OCI-LY7 (cell line): ENCODE measurements at regions not wholly inside any gene's neighbourhood (a gene's known extent, or its start where the extent isn't known, plus 50 kb on each side); places are given as distances from the start of the nearest gene placed in this dataset.
"Not testable (repeated sequence)": the region's sequence is repeated elsewhere in the genome, so short reads cannot be mapped to it uniquely, and the experiment has no call there.

Source experiments
- BruUV-seq: library from RNA; stranded (reverse); fragments of 400-500 nt; replicated peaks from 2 replicates; lab custom pipeline; 2021; lab: Mats Ljungman, UMichigan
- CTCF ChIA-PET: fragments of 300-600 bp; sonication (Branson Sonifier 250); formaldehyde crosslinking; loops from one replicate; lab custom pipeline; 2022; ENCODE audit warnings: antibody characterized with exemption; ENCODE audit not compliant: unreplicated experiment; lab: Charles Lee
- POLR2A ChIA-PET: fragments of 300-600 bp; sonication (Branson Sonifier 250); formaldehyde crosslinking; loops from one replicate; lab custom pipeline; 2022; ENCODE audit warnings: antibody characterized with exemption; lab: Charles Lee
- DNase-seq: peaks from one replicate; pipeline ENCODE4 v3.0.0-alpha.2; 2015; ENCODE audit warnings: low spot score
- H2AFZ ChIP-seq: fragments of 200-600 bp; sonication (generic), shearing (Covaris generic); 2 replicates; pipeline ENCODE4 v1.6.1; 2014; ENCODE audit warnings: mild to moderate bottlenecking, antibody characterized with exemption, low read length, moderate library complexity
- H3K27ac ChIP-seq: fragments of 200-600 bp; sonication (generic); 2 replicates; pipeline ENCODE4 v1.5.1; 2014; ENCODE audit warnings: mixed run types, low read depth, mild to moderate bottlenecking, moderate library complexity, low read length, inconsistent platforms; ENCODE audit not compliant: poor library complexity, severe bottlenecking
- H3K36me3 ChIP-seq: fragments of 200-600 bp; sonication (generic); 2 replicates; pipeline ENCODE4 v1.6.1; 2014; ENCODE audit warnings: mild to moderate bottlenecking, antibody characterized with exemption, low read length, moderate library complexity, mixed read lengths; ENCODE audit not compliant: insufficient read depth
- H3K4me1 ChIP-seq: fragments of 200-600 bp; sonication (generic); 2 replicates; pipeline ENCODE4 v1.5.1; 2014; ENCODE audit warnings: mild to moderate bottlenecking, low read length; ENCODE audit not compliant: insufficient read depth, poor library complexity, severe bottlenecking
- H3K4me2 ChIP-seq: fragments of 200-600 bp; sonication (generic); 2 replicates; pipeline ENCODE4 v1.6.1; 2014; ENCODE audit warnings: mild to moderate bottlenecking, low read length
- H3K4me3 ChIP-seq: fragments of 200-600 bp; sonication (generic); 2 replicates; pipeline ENCODE4 v1.5.1; 2014; ENCODE audit warnings: mild to moderate bottlenecking, low read depth, low read length; ENCODE audit not compliant: poor library complexity, severe bottlenecking
- H3K79me2 ChIP-seq: fragments of 200-600 bp; sonication (generic); 2 replicates; pipeline ENCODE4 v1.6.1; 2016; ENCODE audit warnings: low read depth, mild to moderate bottlenecking, low read length, moderate library complexity, mixed read lengths; ENCODE audit not compliant: insufficient read depth
- H3K9me2 ChIP-seq: fragments of 200-600 bp; sonication (generic); 2 replicates; pipeline ENCODE4 v1.6.1; 2016; ENCODE audit warnings: mild to moderate bottlenecking, low read length, mixed read lengths; ENCODE audit not compliant: insufficient read depth
- H3K9me3 ChIP-seq: fragments of 200-600 bp; sonication (generic); 2 replicates; pipeline ENCODE4 v1.6.1; 2014; ENCODE audit warnings: mild to moderate bottlenecking, mixed run types, low read length, mixed read lengths
- H4K20me1 ChIP-seq: fragments of 200-600 bp; sonication (generic); 2 replicates; pipeline ENCODE4 v1.6.1; 2014; ENCODE audit warnings: mild to moderate bottlenecking, antibody characterized with exemption, low read length, moderate library complexity, mixed read lengths; ENCODE audit not compliant: insufficient read depth
- CTCF ChIP-seq: fragments of 200-600 bp; sonication (generic); conservative IDR thresholded peaks from 2 replicates; pipeline ENCODE4 v1.5.1; 2014; ENCODE audit warnings: mild to moderate bottlenecking, antibody characterized with exemption, low read length, moderate library complexity, mixed read lengths
- EZH2phosphoT487 ChIP-seq: fragments of 200-600 bp; sonication (generic); IDR thresholded peaks from 2 replicates; pipeline ENCODE4 v1.6.1; 2018; ENCODE audit warnings: low read depth, borderline replicate concordance, mild to moderate bottlenecking, mixed run types, antibody characterized with exemption, low read length, moderate library complexity, mixed read lengths
- intact Hi-C: fragments of 100-400 bp; cut with micrococcal nuclease; formaldehyde crosslinking; loops from one replicate; pipeline ENCODE4 v1.10.0; 2022; ENCODE audit not compliant: unreplicated experiment

DNA sequence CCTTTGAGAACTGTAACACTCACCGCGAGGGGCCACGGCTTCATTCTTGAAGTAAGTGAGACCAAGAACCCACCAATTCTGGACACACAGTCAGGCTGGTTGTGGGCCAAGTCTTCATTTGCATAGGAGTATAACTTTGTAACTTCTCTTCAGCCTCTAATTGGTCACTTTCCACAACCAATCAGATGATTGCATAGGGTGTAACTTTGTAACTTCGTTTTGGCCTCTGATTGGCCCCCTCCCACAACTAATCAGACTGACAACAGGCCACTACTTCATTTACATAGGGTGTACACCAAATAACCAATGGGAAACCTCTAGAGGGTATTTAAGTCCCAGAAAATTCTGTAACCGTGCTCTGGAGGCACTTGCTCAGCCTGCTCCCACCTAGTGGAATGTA lies 77.5 kb upstream of the TCF4 start:
- Histone ChIP-seq H3K79me2 (no peaks in the 10 kb centered on the region), H3K27ac (no peak overlapping the region), H2AFZ (no peak overlapping the region), H3K36me3 (no peaks in the 10 kb centered on the region), H3K4me1 (no peaks in the 10 kb centered on the region), H3K9me2 (no peaks in the 10 kb centered on the region), H4K20me1 (no peaks in the 10 kb centered on the region), H3K9me3 (no peaks in the 10 kb centered on the region), H3K4me2 (no peak overlapping the region), H3K4me3 (no peak overlapping the region)
- intact Hi-C loops, result no loop called here
- POLR2A ChIA-PET, result no interaction called here
- no TSS peak for BruUV-seq
- no peak for DNase-seq
- CTCF ChIA-PET, result no interaction called here
- no peak for TF ChIP-seq CTCF
- no peak for TF ChIP-seq EZH2phosphoT487

- H3K36me3 ChIP-seq, intact Hi-C loops, H2AFZ ChIP-seq, CTCF ChIA-PET, H3K9me2 ChIP-seq, DNase-seq, H3K79me2 ChIP-seq, H3K27ac ChIP-seq, H4K20me1 ChIP-seq, H3K4me3 ChIP-seq, H3K4me2 ChIP-seq, H3K9me3 ChIP-seq, BruUV-seq, POLR2A ChIA-PET, H3K4me1 ChIP-seq: not testable (repeated sequence)
Observed at GRCh38 chr18:55664758-55665400, 76.9 kb upstream of the TCF4 start.

- intact Hi-C loops, result no loop called here
- ChIA-PET CTCF (no interaction called here), POLR2A (no interaction called here)
- TF ChIP-seq EZH2phosphoT487 (no peak), CTCF (no peak)
- BruUV-seq, result no TSS peak
- no peaks in the 10 kb centered on the region for H3K9me3 ChIP-seq
- no peak overlapping the region for H3K4me3 ChIP-seq
- H4K20me1 ChIP-seq, result no peaks in the 10 kb centered on the region
- no peak for DNase-seq
- no peaks in the 10 kb centered on the region for H3K79me2 ChIP-seq
- no peak overlapping the region for H3K27ac ChIP-seq
- H3K4me1 ChIP-seq, result no peaks in the 10 kb centered on the region
- H3K36me3 ChIP-seq, result no peaks in the 10 kb centered on the region
- H2AFZ ChIP-seq, result no peak overlapping the region
- H3K9me2 ChIP-seq, result no peaks in the 10 kb centered on the region
- no peak overlapping the region for H3K4me2 ChIP-seq
Observed at GRCh38 chr18:55663891-55664290, 75.9 kb upstream of the TCF4 start.
